Lung microvascular endothelial cell (primary cell): ENCODE measurements at regions not wholly inside any gene's neighbourhood (a gene's known extent, or its start where the extent isn't known, plus 50 kb on each side); places are given as distances from the start of the nearest gene placed in this dataset.

ENCODE experiments used
- DNase-seq, 2 donors: peaks; one replicate each; pipeline versions ENCODE4 v3.0.0 to v3.0.0-alpha.2; 2010; ENCODE audit warnings: low read depth in 2 of 2

DNA sequence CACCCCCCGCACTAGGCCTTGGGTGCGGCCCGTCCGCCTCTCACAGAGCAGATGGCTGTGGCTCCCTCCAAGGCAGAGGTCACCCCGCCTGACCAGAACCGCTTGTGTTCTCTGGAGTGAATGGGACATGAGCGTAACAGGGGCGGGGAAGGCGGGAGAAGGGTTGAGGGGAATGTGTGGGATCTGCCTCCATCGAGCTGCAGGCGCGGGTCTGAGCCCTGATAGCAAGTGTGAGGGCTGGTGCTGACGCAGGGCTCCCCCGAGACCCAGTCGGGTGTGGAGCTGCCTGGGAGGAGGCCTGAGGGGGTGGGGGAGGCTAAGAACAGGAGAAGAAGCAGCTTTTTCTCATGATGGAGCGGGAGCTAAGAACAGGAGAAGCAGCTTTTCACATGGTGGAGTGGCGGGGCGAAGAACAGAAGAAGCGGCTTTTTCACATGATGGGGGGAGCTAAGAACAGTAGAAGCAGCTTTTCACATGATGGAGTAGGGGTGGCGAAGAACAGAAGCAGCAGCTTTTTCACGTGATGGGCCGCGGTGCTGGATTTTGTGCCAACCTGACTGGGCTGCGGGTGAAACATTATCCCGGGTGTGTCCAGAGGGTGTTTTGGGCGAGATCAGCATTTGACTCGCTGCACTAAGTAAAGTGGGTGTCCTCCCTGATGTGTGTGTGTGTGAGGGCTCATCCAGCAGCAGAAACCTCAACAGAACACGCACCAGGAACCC is 169.3 kb downstream of the TTLL2 start:
- DNase-seq: no peak

GRCh38 chr6:167494698-167495435 is 170.0 kb downstream of the TTLL2 start:
- no peak for DNase-seq

GRCh38 chr6:167495506-167496401 is 170.9 kb downstream of the TTLL2 start:
- DNase-seq: peak in 1 of 2 donors; percentile 10

DNA sequence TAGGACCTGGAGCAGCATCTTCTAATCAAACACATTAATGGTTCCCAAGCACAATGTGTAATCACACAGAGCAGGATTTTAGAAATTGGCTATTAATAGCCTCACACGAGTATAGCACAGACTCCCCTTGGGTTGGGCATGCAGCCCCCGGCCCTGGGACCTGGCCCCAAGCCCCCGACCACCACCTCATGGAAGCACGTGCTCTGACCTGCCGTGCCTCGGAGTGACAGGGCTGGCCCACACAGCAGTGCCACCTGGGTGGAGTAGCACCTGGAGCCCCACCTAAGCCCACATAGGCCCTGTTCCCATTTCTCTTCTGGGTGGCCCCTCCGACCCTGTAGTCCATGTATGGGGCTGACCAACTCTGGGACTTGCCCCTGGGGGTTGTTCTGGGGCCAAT is 171.8 kb downstream of the TTLL2 start:
- DNase-seq: no peak

- no peak for DNase-seq
Observed at GRCh38 chr6:167497428-167498056, 172.7 kb downstream of the TTLL2 start.

GRCh38 chr6:167499161-167499660 is 174.3 kb downstream of the TTLL2 start:
- DNase-seq: no peak

GRCh38 chr6:167500961-167501360 is 176.1 kb downstream of the TTLL2 start:
- no peak for DNase-seq

GRCh38 chr6:167501831-167502385 is 177.0 kb downstream of the TTLL2 start:
- peak; percentile 28 to 76 for DNase-seq

GRCh38 chr6:167502471-167502870 is 177.6 kb downstream of the TTLL2 start:
- DNase-seq: no peak

DNA sequence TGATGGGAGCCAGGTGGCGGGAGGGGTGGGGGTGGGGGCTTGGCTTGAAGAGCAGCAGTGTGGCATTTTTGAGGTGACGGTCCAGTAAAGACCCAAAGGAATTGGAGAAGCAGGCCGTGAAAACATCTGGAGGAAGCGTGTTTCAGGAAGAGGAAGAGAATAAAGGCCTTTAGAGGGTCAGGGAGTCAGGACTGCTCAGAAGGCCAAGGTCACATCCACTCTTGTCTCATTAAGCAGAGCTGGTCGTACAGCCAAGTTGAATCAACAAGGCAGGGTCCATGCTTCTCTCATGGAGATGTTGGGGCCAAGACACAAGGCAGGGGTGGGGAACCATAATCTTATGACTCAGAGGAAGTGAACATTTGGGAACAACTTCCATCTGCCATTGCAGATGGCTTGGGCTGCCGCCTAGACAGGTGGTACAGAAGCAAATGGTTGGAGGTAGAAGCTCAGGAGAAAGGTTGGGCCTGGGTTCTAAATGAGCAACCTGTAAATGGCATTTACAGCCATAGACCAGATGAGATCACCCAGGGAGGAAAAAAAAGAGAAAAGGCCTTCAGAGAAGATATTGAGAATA is 179.6 kb downstream of the TTLL2 start:
- DNase-seq: no peak

GRCh38 chr6:167505199-167505598 is 180.3 kb downstream of the TTLL2 start:
- DNase-seq: no peak

GRCh38 chr6:167505782-167506181 is 180.9 kb downstream of the TTLL2 start:
- no peak for DNase-seq

DNA sequence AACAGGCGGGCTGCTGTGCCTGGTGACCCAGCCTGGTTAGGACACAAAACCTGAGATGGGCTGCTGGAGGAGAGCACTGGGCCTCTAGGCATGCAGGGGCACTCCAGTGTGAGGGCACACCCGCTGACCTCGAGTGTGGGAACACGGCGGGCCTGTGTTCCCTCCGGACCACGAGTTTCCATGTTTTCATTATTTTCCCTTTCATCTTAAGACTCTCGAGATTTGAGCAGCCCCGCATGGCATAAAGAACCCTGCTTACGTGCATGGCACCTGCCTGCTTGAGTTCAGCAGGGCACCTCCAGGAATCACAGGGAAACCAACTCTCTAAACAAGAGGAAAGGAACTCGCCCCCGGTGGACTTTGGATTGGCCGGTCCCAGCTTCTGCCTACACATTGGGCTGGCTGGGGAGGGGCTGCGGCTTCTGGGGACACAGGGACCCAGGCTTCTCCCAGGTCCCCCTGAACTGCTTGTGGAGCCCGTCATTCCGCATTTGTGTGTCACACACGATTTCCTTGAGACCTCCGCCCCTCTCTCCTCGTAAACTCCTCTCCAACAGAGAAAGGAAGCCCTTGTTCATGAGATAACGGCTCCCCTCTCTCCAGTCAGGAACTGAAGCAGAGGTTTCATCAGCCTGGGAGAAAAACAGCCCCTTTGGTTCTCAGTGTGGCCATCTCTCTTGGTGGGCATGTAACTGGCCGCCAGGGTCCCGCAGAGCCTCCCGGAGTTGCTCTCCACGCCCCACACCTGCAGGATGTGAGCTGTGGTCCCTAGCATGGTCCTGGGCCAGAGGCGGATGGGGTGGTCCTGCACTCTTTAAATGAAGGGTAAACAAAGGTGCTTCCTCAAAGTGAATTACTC is 181.8 kb downstream of the TTLL2 start:
- DNase-seq: no peak

DNA sequence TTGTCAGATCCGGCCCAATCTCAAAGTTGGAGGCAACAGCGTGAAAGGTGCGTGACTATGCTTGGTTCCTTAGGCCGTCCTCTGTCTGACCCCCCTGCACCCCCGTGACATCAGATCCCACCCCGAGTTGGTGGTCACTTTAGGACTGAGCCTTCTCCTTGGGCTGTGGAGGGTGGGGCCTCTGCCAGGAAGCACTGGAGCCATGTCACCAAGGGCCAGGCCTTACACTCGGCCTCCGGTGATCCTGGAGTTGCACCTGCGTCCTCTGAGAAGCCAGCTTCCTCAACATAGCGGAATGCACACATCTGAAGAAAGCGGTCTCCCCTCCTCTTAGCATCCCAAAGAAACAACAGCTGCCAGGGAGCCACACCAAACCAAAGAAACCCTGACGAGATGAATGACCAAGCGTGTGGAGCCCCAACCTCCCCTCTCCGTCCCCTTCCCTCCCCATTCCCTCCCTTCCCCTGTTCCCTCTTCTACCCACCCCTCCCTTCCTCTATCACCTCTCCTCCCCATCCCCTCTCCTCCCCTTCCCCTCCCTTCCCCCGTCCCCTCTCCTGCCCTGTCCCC is 182.6 kb downstream of the TTLL2 start:
- DNase-seq: no peak

GRCh38 chr6:167508919-167509852 is 184.3 kb downstream of the TTLL2 start:
- no peak for DNase-seq

DNA sequence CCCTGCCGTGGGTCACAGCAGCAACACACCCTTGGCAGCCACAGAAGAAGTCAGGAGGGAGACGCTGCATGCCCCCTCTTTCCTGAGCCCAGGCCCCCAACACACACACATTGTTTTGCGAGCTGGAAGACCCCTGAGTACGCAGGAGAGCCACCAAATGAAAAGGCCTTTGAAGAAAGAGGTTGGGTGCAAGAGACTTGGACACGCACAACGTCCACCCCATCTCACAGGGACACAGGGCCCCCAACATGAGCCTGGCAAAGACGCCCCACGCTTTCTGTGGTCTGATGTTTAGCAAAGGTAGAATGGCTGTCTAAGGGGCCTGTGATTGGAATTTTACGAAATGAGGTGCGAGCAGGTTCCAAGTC is 185.0 kb downstream of the TTLL2 start:
- no peak for DNase-seq

GRCh38 chr6:167510648-167511047 is 185.8 kb downstream of the TTLL2 start:
- DNase-seq: no peak

- DNase-seq: peak in 1 of 2 donors; percentile 30
Observed at GRCh38 chr6:167512696-167513375, 187.9 kb downstream of the TTLL2 start.
